HG03442 (cell line): ENCODE measurements at regions not wholly inside any gene's neighbourhood (a gene's known extent, or its start where the extent isn't known, plus 50 kb on each side); places are given as distances from the start of the nearest gene placed in this dataset.
"Not testable (repeated sequence)": the region's sequence is repeated elsewhere in the genome, so short reads cannot be mapped to it uniquely, and the experiment has no call there.

Experiments
- ATAC-seq: cut with Tn5 transposase; IDR thresholded peaks from one replicate; pipeline ENCODE4 v1.9.1; 2021; ENCODE audit warnings: mild to moderate bottlenecking, moderate library complexity; ENCODE audit not compliant: unreplicated experiment

DNA sequence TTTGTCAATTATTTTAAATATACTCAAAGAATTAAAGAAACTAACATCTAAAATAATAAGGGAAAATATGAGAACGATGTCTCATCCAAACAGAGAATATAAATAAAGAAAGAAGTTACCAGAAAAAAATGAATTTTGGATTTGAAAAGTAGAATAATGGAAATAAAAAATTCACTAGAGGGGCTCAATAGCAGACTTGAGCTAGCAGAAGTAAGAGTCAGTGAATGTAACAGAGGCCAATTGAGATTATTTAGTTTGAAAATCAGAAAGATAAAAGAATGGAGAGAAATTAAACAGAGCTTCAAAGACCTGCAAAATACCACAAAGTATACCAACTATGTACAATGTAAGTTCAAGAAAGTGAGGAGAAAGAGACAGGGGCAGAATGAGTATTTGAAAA, 333.6 kb downstream of the GPD2 start:
- ATAC-seq: no peak

DNA sequence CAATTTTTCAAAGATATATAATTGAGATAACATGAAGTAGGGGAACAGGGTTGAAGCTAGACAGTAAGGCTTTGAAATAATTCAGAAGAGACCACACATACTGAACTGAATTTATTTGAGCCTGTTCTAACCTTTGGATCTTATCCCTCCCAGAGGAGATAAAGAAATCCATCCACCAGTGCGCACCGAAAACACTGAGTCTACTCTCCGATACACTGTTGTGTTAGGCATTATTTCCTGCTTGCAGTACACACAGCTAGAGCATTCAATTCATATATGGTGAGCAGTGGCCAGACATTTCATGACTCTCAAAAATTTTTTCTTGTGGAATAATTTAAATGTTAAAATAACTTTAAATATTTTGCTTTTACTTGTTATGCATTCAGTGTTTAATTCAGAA, 342.7 kb downstream of the GPD2 start:
- ATAC-seq: no peak

GRCh38 chr2:156779416-156780120, 343.4 kb downstream of the GPD2 start:
- ATAC-seq: no peak

GRCh38 chr2:156781677-156782076, 345.5 kb downstream of the GPD2 start:
- not testable (repeated sequence) for ATAC-seq

GRCh38 chr2:156784020-156784701, 348.0 kb downstream of the GPD2 start:
- ATAC-seq: no peak

- ATAC-seq: no peak
Observed at GRCh38 chr2:156787517-156787916, 351.3 kb downstream of the GPD2 start.

- ATAC-seq: no peak
Observed at GRCh38 chr2:156790343-156791037, 354.3 kb downstream of the GPD2 start.

GRCh38 chr2:156792242-156792840, 356.2 kb downstream of the GPD2 start:
- no peak for ATAC-seq

DNA sequence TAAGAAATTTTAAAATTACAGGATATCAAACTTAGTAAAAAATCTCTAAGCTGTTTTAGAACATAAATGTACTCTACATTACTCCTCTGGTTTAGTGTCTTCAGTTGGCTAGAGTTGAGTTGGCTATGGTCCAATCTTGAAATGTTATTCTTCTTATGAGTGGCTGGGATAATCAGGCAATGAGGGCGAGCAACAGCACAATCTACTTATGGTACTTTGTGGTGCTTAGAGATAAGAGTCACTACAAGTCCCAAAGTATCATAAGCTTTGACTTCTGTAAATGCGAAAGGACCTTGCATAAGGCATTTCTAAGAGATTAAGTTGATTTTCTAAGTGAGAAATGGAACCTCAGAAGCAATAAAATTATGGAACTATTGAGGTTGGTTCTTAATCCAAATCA, 361.7 kb downstream of the GPD2 start:
- ATAC-seq: no peak

DNA sequence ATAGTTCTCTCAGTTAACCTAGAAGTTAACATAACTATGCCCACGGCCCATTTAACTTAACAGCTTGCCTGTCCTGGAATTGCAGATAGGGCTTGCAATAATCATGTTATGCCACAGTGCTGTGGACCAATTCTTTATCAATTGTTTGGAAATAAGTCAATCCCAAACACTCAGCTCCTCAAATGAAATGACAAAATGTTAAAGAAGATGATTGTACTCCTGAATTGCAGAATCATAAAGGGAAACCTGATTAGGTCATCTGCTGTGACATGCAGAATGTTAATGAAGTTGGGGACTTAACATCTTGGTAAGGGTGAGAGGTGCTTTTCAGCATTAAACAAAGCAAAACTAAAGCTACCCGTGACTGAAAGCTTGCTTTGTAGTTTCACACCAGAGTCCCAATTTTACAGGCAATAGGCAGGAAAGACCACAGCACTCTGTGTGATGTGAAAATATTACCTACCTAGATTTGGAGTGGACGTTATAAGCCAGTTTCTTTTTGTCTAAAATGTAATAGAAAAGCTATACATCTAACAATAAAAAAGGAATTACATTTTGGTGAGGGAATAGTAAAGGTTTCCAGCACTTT, 364.0 kb downstream of the GPD2 start:
- ATAC-seq: no peak

DNA sequence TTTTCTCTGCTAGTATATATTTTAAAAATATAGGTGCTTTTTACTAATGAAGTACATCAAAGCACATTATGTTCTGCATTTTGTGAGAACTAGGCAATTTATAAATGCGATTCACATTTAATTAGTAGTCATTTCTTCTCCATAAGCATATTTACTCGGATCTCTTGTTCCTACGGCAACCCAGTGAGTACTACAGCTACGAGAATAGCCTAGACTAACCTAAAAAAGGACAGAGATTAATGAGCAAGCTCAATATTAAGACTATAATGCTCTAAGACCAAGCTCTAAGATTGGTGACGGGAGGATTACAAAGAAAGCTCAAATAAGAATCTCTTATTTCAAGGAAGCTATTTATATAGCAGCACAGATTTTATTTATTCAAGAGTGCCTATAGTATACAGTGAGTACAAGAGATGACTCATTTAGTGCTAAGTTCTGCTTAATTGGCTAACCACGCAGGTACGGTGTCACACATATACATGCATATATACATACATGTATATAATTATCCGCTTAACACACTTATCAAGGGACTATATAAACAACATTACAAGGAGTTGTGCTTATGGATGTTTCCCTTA, 364.7 kb downstream of the GPD2 start:
- ATAC-seq: no peak

DNA sequence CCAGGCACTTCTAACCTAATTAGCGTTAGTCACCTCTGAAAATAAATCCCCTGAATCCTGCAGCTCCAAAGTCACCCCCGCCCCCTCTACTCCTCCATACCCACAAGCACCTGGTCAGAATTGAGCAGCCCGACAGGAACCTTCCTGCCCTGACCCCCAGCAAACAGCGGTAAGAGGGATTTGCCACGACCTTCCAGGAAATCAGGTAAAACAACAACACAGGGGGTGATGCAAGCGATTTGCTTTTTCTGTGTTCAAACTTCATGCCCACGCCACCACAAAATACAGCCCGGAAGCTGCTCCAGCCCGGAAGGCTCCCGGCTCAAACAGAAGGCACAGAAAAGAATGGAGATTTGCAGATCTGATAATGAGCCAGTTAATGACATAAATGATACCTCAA, 367.1 kb downstream of the GPD2 start:
- ATAC-seq: no peak

DNA sequence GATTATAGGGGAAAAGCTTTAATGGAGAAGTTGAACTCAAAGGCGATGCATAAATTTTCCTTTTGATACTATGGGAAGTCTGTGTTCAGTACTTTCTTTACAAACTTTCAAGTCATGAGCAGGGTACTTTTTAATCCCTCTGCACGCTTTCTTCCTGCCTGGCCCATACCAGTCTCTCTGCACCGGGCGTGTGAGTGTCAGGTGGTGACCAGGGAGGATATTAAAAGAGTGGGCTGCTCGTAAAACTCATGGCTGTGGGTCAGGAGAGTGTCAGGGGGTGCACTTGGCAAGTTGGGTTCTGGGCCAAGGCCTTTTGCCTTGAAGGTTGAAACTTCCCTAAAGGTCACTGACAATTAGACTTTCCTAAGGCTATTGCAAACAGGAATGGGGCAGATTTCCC, 367.8 kb downstream of the GPD2 start:
- no peak for ATAC-seq

GRCh38 chr2:156810094-156810493, 373.9 kb downstream of the GPD2 start:
- no peak for ATAC-seq

DNA sequence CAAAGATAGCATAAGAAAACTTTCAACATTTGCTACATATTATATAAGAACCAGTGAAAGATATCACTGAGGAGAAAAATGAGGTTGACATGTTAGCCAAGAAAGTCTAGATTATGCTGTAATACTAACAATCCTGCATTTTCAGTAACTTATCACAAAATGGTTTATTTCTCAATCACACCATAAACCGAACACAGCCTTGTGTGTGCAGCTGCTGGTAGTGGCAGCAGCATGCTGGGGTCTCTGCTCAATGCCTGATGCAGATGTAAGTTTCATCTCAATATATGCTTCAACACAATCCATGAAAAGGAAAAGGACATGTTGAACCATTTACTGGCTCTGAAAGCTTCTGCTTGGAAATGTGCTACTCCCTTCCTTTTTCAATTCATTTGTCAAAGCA, 376.3 kb downstream of the GPD2 start:
- ATAC-seq: no peak

DNA sequence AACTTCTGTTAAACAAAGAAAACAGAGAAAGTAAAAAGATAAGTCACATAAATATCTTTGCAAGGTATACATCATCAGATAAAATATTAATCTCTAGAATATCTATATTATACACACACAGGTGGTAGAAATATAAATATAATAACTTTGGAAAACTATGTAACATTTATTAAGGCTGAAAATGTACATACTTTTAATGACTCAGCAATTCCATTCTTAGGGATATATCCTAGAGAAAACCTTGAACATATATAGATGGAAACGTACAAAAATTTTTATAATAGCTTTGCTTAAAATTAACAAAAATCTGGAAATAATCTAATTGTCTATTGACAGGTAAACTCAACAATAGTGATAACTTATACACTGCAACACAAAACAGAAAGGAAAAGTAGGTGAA, 381.3 kb downstream of the GPD2 start:
- ATAC-seq: no peak

GRCh38 chr2:156818221-156818620, 382.0 kb downstream of the GPD2 start:
- no peak for ATAC-seq

DNA sequence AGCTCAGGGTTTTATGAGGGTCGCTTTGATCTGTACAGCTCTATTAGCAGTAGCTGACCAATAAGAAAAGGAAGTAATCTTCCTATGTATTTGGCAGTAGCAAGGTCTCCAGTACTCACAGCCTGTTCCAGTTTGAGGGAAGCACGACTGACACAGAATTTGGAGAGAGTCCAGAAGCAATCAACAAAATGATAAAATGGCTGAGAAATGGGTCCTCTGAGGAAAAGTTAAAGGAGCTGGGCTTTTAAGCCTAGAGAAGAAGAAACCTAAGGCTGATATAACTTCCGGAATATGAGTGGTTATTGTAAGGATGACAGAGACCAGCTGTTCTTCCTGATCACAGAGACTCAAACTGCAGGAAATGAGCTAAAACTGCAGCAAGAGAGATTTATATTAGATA, 382.8 kb downstream of the GPD2 start:
- no peak for ATAC-seq

GRCh38 chr2:156826341-156826933, 390.3 kb downstream of the GPD2 start:
- no peak for ATAC-seq

DNA sequence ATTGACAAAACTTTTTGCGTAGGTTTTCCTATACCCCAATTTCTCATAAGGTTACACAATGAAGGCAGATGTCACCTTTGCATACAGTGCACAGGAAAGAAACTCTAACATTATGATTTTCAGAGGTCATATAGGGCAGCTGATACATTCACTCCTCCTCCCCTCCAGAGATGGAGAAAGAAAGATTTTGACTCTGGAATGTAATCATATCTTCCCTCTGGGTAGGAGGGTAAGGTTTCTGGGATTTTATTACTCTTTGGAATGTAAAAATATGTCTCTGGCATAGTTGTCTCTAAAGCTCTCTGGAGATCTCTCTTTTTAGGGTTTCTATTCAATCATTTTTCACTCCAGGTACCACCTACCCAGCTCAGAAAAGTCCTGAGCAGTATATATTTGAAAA, 398.3 kb downstream of the GPD2 start:
- no peak for ATAC-seq
